GM12875 (cell line): ENCODE measurements at regions not wholly inside any gene's neighbourhood (a gene's known extent, or its start where the extent isn't known, plus 50 kb on each side); places are given as distances from the start of the nearest gene placed in this dataset.
A peak's percentile ranks its signal among the peaks of the same experiment; 100 is the strongest.

Experiments
- H3K4me3 ChIP-seq: one replicate; pipeline ENCODE4 v1.5.1; 2011; ENCODE audit warnings: low read depth, low read length, control low read depth
- CTCF ChIP-seq: IDR thresholded peaks from 2 replicates; pipeline ENCODE4 v1.5.1; 2011; ENCODE audit warnings: low read depth, mild to moderate bottlenecking, control low read depth, inconsistent platforms, low read length, moderate library complexity, borderline replicate concordance; ENCODE audit not compliant: insufficient read depth

DNA sequence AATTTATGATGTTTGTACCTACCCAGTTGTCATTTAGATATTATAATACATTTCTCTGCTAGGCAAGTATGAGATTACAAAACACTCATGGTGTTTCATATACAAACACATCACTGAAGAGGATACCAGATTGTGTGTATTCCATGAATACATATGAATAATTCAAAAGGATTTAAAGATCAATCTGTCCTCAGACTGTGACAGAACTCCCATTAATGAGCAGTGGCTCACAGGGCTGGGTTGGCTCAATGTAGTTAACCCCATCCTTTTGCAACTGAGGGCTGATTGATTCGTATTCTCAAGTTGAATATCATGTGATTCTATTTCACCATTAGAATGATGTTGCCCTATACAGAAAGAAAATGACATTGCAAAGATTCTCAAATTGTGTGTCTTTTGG, 79.6 kb upstream of the SPANXN2 start:
- H3K4me3 ChIP-seq = no peak overlapping the region
- TF ChIP-seq CTCF = no peak

- no peak overlapping the region for H3K4me3 ChIP-seq
- peak; percentile 30; the same call in 1 of the 2 replicates for TF ChIP-seq CTCF
Observed at GRCh38 chrX:143788265-143788664, 67.7 kb upstream of the SPANXN2 start.

DNA sequence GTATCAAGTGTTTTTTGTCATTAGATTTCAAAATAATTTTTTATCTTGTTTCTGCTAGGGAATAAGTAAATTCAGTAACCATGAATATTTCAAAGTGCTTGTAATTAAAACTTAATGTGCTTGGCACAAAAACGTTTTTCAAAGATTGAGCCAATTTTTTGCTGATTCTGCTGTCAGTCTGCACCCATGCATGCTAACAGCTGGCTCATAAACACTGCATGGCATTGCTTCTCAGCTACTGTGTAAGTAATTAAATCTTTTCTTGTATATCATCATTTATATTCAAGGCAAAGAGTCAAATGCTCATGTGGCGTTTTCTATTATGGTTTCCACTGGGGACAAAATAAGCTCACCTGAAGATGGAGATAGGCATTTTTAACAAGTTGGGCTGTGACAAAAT, 66.8 kb upstream of the SPANXN2 start:
- no peak for TF ChIP-seq CTCF
- H3K4me3 ChIP-seq = no peak overlapping the region

DNA sequence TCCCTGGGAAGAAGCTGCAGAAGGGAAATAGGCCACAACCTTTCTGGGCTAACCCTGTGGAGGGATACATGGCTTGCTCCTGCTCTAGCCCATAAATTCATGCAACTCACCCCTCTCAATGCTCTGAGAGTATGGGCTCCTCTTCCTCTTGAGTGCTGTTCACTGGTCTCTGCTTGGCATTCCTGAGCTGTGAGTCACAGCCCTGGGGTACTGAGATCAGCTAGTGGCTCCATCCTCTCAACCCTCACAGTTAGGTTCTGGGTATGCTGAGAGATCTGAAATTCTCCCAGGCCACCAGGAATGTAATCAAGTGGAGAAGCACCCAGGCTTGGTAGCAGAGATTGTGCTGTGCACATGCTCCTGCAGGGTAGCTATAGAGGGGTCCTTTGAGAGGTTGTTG, 60.6 kb upstream of the SPANXN2 start:
- TF ChIP-seq CTCF = no peak
- H3K4me3 ChIP-seq = no peak overlapping the region
